ENCODE measurements at regions not wholly inside any gene's neighbourhood (a gene's known extent, or its start where the extent isn't known, plus 50 kb on each side); places are given as distances from the start of the nearest gene placed in this dataset.

DNA sequence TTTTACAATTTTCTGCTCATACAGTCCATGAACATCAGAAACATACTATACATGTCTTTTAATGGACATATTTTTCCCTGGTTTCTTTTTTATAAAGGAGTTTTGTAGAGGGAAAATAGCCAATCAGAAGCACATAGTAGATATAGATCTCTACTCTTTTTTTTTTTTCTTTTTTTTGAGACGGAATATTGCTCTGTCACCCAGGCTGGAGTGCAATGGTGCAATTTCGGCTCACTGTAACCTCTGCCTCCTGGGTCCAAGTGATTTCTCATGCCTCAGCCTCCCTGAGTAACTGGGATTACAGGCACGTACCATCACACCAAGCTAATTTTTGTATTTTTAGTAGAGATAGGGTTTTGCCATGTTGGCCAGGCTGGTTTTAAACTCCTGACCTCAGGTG lies 83.2 kb upstream of the MGAT5 start:
- TF ChIP-seq, protein P1, sequence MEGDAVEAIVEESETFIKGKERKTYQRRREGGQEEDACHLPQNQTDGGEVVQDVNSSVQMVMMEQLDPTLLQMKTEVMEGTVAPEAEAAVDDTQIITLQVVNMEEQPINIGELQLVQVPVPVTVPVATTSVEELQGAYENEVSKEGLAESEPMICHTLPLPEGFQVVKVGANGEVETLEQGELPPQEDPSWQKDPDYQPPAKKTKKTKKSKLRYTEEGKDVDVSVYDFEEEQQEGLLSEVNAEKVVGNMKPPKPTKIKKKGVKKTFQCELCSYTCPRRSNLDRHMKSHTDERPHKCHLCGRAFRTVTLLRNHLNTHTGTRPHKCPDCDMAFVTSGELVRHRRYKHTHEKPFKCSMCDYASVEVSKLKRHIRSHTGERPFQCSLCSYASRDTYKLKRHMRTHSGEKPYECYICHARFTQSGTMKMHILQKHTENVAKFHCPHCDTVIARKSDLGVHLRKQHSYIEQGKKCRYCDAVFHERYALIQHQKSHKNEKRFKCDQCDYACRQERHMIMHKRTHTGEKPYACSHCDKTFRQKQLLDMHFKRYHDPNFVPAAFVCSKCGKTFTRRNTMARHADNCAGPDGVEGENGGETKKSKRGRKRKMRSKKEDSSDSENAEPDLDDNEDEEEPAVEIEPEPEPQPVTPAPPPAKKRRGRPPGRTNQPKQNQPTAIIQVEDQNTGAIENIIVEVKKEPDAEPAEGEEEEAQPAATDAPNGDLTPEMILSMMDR (IDR thresholded peaks at IDR 0.05): no peak
- no peak for TF ChIP-seq EP300 (IDR thresholded peaks at IDR 0.05)
- TF ChIP-seq POLR2AphosphoS5 (IDR thresholded peaks at IDR 0.05): no peak

Data from upper lobe of left lung (tissue), 4 donors.